Mammary epithelial cell (primary cell): ENCODE measurements at regions not wholly inside any gene's neighbourhood (a gene's known extent, or its start where the extent isn't known, plus 50 kb on each side); places are given as distances from the start of the nearest gene placed in this dataset.

ENCODE experiments used
- EZH2 ChIP-seq: IDR thresholded peaks from 2 replicates; pipeline ENCODE4 v1.6.1; 2012; ENCODE audit warnings: low read length, inconsistent platforms, borderline replicate concordance
- TF ChIP-seq, protein P1 (sequence below), 2 donors: IDR thresholded peaks in 1 of 2; conservative IDR thresholded peaks in 1 of 2; 2 replicates each; pipeline ENCODE4 v1.5.1; 2011 to 2012; ENCODE audit warnings: inconsistent platforms in 2 of 2, low read length in 2 of 2, mild to moderate bottlenecking in 2 of 2, control low read depth in 1 of 2, low read depth in 1 of 2; ENCODE audit not compliant: insufficient read depth in 1 of 2; ENCODE audit errors: extremely low read depth in 1 of 2

DNA sequence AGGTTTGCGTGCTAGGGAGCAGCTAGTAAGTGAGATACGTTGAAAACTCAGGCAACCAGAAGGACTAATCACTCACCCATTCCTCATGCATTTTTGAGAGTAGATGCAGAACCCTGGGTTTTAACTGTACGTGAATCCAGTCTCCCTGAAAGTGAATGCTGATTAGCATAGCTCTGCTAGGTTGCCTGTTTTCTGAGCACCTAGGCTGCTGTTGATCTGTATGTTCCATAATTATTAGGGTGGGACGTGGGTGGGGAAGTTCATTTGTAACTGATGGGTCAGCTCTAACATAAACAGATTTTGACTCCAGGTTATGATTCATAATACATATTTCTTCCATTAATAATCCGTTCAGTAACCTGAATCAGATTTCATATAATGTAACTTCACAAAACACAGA lies 379.0 kb upstream of the FANCL start:
- TF ChIP-seq, protein P1, sequence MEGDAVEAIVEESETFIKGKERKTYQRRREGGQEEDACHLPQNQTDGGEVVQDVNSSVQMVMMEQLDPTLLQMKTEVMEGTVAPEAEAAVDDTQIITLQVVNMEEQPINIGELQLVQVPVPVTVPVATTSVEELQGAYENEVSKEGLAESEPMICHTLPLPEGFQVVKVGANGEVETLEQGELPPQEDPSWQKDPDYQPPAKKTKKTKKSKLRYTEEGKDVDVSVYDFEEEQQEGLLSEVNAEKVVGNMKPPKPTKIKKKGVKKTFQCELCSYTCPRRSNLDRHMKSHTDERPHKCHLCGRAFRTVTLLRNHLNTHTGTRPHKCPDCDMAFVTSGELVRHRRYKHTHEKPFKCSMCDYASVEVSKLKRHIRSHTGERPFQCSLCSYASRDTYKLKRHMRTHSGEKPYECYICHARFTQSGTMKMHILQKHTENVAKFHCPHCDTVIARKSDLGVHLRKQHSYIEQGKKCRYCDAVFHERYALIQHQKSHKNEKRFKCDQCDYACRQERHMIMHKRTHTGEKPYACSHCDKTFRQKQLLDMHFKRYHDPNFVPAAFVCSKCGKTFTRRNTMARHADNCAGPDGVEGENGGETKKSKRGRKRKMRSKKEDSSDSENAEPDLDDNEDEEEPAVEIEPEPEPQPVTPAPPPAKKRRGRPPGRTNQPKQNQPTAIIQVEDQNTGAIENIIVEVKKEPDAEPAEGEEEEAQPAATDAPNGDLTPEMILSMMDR (conservative IDR thresholded peaks at IDR 0.05 in 1 of 2, IDR thresholded peaks at IDR 0.05 in 1 of 2; ENCODE audit: extremely low read depth in 1 of 2, insufficient read depth in 1 of 2, low read depth in 1 of 2, low read length in 2 of 2) = no peak
- no peak for TF ChIP-seq EZH2
